GM21423 (cell line): ENCODE measurements at regions not wholly inside any gene's neighbourhood (a gene's known extent, or its start where the extent isn't known, plus 50 kb on each side); places are given as distances from the start of the nearest gene placed in this dataset.

Experiments
- ATAC-seq: cut with Tn5 transposase; IDR thresholded peaks from one replicate; pipeline ENCODE4 v1.9.1; 2021; ENCODE audit warnings: mild to moderate bottlenecking, moderate library complexity; ENCODE audit not compliant: unreplicated experiment

DNA sequence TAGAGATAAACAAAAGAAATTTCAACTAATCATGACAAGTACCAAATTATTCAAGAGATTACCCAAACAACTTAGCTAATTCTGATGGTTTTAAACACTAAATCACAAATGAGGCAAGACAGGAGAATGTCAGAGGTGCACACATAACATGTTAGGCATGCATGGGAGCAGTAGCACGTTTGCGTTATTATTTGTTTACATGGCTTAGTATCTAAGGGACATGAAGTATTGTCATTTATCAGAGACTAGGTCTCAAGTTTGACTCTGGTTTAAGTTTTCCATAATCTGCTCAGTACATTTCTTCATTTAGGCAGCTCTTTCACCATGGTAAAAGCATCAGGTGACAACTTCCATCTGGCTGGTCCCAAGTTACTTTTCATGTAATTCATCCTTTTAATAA lies 244.1 kb upstream of the TNC start:
- ATAC-seq: no peak

DNA sequence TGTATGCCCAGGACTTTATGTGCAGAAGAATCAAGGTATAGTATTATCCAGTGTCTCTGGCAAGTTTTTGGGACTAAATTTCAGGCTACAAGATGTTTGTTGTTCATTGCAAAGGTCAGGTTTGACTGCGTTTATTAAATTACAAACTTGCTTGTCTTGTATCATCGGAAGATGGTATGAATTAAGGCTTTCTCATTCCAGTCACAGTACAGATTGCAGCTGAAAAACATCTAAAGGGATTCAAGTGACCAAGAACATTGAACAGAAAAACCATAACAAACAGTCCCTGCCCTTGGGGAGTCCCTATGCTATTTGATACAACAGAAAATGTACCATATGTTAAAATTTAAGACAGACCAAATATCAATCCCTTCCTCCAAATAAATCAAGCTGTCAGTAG lies 244.7 kb upstream of the TNC start:
- no peak for ATAC-seq

DNA sequence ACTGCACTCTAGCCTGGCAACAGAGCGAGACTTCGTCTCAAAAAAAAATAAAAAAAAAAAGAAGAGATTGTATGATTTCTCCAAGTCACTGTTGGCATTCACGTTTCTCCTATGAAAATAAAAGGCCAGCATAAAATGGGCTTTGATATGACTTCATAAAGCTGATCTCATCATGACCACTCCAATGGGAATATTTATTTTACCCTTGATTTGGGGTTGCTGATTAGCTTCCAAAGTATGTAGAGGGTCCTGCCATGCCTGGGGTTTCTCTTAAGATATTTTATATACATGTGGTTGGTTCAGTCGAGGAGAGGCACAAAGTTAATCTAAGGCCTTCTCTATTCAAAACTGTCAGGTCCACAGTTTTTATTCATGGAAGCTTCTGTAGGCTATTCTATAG lies 247.0 kb upstream of the TNC start:
- ATAC-seq: no peak

DNA sequence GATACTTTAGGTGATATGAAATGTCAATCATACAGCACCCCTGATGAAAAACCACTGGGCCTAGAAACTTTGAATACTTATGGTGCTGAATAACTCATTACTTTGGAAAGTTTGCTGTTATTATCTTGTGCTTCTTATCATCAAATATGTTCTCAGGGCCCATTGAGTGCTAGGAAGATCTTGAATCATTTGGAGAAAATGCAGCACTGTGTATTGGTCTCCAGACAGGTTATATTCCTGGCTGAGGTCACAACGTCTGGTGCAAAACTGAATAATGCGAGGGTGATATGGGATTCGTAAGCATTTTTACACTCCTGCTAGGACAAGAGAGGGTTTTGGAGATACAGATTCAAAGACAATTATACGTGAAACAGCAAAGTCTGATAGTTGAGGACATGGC lies 249.4 kb upstream of the TNC start:
- no peak for ATAC-seq

DNA sequence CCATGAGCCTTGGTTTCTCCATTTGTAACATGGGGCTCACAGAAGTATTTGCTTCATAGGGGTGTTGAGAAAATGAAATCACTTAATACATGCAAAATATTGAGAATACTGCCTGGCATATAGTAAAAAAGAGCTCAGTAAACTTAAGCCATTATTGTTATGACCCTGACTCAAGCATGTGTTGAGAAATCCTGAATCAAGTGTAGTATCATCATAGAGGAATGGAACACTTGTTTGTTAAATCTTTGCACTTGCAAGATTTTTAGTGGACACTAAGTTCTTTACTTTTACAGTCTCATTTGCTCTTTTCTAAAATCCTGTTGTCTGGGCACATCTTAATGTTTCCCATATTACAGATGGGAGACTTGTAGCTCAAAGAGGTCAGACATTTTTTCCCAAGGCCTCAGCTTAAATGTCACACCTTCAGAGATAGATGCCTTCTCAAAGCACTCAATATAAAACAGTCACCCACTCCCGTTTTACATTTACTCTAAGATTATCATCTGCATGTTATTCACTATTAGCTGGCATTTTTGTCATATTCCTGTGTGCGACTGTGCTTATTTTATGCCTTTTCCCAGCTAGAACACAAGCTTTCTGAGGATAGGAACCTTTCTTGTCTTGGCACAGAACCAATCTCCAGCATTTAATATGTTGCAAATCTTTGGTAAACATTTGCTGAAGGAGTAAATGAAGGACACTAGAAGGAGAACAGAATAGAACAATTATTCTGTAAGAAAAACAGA lies 250.0 kb upstream of the TNC start:
- no peak for ATAC-seq

DNA sequence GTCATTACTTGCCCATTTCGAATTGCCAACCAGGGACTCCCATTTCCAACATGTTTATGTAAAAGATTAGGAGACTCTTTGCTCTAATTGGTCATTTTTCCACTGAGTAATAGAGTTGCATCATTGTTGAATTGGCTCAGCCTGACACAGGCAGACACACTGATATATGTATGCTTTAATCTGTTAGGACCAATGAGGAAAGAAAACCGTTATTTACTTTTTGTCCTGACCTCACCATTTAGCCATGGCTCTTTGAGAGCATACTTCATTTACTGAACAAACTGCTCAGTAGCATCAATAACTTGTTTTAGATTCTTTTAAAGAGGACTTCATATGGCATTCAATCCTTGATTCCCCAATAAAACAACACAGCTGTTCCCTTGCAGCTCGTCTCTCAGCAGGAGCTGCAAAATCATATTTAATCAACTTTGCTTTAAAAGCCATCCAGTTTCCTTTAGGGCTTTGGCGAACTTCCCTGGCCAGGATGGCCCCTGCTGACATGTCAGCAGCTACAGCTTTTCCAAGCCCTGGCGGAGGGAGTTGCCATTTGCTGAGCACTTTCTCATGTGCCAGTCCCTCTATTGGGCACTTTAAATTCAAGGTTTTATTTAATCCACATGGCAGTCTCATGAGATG lies 251.5 kb upstream of the TNC start:
- no peak for ATAC-seq

DNA sequence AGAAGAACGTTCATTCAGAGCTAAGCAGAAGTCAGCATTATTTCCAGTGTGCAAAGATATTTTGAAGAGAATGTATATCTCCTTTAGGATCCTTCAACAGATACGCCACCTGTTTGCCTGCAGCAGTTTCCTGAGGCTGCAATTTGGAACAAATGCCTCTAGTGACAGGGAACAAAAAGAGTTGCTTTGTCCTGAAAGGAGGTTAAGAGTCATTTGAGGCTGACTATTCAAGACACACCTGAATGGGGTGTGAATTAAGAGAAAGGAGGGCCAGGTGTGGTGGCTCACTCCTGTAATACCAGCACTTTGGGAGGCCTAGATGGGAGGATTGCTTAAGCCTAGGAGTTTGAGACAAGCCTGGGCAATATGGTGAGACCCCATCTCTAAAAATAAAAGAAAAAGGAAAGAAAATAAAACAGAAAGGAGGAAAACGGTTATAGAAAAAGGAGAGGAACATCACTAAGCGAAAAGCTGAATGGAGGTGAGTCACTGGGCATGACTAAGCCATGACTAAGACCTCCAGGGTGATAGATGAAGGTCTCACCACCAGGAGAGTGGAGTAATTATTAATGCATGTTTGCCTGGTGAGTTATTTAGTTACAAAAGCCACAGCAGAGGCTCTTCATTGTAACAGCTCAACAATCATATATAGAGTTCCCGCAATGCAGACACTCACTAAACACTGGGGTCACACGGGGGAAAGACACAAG lies 255.2 kb upstream of the TNC start:
- peak; percentile 97 for ATAC-seq

DNA sequence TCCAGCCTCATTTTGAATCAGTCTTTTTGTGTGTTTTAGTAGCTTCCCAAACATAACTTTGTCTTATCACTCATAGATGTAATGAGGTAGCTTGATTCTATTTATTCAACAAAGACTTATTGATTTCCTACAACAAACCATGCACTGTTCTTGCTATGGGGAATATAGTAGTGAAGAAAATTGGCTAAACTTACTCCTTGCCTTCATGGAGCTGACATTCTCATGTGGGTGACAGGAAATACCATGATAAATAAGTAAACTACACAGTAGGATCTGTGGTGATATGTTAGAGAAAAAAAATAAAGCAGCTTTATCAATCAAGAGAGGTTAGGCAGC lies 255.7 kb upstream of the TNC start:
- peak; percentile 15 for ATAC-seq

DNA sequence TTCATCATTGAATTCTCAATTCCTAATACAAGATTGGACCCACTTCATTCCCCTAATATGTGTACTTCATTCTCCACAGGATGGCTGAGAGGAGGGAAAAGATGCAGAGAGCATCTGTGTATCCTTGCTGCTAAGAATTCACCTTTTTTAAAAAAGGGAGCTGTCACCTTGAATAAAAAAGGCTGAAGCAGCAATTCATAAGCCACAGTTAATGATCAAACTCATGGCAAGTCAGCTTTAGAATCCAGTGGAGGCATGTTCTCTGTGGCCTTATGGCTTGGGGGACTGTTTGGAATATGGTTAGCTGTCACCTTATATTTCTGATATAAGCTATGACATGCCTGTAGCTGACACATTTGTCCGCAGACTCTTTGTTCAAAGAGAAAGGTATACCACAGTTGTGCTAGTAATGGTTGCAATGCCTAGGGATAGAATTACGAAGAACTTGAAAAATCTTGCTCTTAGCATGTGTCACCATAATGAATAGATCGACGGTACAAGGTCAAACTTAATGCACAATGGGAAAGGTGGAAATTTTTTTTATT lies 256.8 kb upstream of the TNC start:
- ATAC-seq: no peak

DNA sequence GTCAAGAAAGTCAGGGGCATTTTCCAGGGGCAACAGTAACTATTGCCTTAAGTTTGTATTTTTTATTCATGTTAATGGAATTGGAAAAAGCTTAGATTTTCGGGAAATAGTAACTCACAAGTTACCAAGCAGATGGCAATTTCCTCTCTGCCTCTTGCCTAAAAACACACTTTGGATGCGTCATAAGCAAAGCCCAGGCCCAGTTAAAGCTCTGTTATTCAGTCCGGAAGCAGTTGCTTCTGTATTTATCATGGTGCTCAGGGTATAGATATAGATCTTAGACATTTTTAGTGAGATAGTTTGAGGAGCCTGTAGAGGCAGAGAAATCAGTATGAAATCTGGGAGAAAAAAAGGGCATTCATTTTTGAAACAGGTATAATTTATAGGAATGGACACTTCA lies 260.3 kb upstream of the TNC start:
- no peak for ATAC-seq

DNA sequence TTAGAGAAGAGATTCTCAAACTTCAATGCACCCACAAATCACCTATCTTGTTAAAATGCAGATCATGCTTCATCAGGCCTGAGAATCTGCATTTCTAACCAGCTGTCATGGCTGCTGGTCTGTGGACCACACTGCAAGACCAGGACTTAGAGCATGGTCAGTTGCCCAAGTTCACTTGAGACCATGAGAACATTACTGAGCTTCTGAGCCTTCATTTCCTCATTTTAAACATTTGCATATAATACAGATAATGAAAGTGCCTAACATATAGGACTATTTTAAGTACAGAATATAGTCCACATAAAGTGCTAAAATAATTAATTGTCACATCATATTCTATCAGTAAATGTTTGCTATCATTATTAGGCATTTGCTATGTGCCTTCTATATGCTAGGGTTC lies 260.8 kb upstream of the TNC start:
- no peak for ATAC-seq

DNA sequence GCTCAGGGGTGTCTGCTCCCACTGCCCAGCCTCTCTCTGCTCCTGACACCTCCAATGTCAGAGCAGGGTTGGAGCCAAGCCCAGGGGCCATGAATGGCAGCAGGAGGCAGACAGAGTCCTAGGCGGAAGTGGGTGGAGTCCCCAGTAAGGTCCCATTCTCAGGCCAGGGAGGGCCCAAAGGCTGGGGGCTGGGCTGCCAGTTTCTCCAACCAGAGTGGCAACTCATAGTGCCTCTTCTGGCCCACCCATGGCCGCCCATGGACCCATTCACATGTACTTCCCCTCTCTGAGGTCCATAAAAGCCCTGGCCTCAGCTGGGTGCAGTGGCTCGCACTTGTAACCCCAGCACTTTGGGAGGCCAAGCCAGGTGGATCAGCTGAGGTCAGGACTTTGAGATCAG lies 261.8 kb upstream of the TNC start:
- ATAC-seq: no peak

DNA sequence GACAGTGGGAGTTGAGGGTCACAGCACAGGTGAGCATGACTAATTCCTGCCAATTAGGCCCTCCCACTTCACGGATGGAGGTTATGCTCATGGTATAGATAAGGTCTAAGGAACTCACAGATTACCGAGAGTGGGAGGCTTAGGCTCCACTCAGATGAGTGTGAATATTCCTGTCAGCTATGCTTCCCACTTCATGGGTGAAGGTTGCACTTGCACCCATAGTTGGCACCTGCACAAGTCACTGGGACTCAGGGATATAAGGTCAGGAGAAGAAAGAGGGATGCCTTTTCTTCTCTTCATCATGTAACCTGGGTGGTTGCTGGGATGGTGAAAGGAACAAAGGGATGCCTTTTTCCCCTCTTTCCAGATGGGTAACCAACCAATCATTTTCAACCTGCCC lies 264.9 kb upstream of the TNC start:
- ATAC-seq: no peak

DNA sequence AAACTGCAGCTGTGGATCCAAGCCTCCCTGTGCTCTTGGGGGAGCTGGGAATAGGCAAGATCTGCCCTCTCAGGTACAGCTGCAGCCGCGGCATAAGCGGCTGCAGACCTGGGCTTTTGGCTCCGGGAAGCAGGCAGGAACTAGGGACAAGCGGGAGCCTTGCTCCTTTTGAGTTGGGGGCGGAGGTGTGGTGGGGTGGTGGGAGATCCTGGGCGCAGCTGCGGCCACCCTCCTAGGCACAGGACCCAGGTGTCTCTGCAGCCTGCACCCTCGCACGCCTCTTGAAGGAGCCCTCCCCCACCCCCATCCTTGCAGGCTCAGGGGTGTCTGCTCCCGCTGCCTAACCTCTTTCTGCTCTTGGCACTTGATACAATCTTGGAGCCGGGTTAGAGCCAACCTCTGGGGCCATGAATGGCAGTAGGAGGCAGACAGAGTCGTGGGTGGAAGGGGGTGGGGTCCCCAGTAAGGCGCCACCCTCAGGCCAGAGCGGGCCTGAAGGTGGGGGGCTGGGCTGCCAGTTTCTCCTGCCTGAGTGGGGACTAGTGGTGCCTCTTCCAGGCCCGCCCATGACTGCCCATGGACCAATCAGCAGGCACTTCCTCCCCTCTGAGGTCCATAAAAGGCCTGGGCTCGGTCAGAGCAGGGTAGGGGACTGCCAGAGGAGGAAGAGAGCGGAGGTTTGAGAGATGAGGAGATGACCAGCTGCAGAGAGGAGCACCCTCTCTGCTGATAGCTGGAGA lies 267.6 kb upstream of the TNC start:
- ATAC-seq: no peak

DNA sequence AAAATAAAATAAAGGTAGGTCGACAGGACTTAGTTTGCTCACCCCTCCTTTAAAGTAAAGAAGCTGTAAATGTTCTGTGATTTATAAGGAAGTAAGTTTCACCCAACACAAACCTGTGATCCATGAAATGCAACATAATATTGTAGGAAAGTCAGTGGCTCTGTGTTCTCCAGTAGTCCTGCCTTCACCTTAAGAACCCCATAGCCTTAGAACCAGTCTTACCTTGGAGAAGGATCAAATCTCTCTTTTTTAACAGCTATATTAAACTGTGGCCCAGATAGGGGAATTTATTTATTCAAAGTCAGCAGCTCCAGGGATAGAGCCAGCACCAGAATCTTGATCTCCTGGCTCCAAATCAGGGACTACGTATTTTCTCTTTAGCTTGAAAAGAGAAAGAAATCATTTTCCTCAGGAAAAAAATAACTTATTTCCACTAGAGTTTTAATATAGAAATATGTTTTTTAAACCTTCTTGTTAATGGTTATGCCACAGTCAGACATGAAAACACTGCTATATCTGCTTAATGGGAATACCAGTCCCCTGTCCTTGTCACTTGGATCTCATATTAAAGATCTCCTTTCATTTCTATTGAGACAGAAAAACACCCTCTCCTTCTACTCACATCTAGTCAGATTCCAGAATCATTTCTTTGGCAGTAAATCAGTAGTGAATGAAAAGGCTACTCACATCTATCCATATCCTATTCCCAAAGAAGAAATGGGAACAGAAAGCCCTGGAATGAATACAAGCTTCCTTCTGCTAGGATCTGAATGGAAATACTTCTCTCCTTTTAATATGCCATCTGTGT lies 269.2 kb upstream of the TNC start:
- ATAC-seq: no peak

DNA sequence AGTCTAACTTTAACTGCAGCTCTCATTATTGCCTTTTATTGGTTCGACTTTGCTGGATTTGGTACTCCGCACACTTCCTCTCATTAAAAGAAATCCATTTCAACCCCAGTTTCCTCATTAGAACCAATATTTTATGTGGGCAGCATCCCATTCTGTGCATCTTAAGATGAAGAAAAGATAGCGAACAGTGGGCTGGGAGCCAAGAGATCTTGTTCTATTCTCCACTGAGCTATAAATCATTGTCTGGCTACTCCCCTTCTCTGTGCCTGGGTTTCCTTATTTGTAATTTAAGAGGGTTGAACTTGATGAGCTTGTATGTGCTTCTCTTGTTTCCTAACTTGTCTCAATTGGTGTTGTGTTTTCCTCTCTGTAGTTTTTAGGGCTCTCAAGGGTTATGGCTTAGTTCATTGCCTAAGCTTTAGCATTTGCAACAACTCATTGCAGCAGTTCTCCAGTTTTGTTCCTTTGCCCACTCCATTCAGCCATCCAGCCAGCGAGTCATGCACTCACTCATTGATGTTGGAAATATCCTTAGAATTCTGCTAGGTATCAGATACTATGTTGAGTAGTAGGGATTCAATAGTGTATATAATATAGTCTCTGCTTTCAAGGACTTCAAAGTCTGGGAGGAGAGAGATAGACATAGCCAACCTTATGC lies 273.3 kb upstream of the TNC start:
- no peak for ATAC-seq

DNA sequence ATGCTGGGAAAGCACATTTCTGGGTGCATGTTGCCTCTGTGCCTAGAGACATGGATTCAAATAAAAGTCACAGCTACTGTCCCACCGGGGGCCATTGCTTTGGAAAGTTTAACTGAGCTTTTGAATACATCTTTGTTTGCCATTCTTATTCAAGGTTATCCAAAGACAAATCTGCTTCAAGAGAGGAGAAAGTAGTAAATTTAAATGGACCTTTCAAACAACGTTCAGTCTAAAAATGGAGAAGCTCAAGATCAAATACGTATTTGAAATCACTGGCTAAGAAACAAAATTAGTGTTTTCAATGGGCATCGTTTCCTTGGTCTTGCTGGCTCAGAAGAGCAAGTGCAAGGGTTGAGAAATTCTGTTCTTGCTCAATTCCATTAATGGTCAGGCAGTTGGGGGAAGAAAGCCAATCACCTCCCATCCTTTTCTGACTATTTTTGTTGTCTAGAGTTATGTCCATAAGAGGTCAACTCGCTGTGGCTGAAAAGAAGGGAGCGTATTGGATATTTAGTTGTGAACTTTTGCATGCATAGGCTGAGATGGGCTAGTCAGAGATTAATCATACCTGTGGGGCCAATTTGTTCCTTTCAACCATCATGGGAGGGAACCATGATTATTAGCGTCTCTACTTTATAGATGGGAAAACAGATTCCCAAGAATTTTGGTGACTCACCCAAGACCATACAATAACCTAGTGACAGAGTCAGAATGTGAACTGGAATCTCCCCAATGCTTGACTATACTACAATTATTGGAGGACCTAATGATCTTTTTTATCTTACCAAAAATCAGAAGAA lies 276.2 kb upstream of the TNC start:
- ATAC-seq: no peak

DNA sequence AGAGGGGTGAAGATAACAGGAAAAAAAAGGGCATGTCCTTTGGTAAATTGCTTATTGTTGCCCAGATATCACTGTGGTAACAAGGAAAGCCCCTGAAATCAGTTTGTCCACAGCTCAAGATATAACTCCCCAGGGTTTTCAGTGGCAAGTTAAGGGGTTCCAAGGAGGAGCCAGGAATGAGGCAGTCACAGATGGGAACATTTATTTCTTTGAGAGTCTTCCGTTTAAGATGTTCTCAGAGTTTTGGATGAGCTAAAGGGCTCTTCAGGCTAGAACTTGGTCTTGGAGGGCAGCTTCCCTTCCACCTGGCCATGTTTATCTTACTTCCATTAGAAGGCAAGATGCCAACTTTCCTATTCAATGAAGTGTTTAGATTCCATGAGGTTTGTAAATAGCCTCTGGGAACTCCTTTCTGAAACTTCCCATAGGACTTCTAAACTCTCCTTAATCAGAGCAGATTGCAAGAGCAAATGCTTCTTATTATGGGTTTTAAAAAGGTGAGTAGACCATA lies 277.6 kb upstream of the TNC start:
- no peak for ATAC-seq

DNA sequence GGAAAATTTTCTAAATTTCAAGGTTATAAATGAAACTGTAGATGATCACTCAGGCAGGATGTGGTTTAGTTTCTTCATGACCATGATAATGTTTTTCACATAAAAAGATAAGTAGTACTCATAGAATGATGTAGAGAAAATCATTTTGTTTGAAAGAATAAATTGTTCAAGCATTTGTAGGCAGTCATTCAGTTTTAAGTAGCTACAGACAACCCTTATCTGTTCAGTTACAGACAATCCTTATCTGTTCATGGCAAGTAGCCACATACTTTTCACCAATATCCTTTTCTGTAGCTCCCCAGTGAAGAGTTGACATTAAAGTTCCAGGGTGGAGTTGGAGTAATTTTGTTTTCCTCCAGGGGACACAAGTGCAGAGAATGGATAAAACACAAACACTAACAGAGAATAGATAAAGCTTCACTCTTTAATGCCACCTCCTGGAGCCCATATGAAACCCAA lies 278.1 kb upstream of the TNC start:
- ATAC-seq: no peak
